ENCODE measurements at regions not wholly inside any gene's neighbourhood (a gene's known extent, or its start where the extent isn't known, plus 50 kb on each side); places are given as distances from the start of the nearest gene placed in this dataset.

DNA sequence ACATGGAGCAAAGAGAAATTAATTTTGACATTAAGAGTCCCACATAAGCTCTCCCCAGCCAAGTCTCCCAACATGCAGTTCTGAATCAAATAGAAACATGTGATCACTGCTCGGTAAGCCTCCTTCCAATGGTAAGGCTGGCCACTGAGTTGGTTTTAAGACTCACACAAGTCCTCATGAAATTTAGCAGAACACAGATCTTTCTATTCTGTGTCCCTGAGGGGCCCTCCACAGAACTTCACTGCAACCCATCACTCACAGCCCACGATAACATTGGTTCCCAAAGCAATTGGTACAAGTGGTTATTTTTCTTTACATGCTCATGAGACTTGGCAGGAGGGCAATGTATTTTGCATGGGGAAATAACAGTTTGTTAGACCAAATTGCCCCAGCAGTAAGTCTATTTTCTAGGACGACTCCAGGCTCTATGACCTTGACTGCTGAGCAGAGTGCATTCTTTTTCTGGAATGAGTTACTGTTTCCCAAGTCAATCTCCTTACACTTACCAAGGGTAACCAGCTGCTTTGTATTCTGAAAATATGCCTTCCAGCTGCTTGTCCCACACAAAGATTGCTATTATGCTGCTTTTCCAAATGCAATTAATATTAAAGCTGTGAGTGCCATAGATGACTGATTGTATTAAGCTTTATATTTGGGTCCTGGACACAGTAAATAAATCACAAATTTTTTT lies 142.3 kb upstream of the TANK start:
- no peak for DNase-seq
- in situ Hi-C loops (cut with MboI; ENCODE audit: low pct_unique_long_range_greater_than_20kb, low sequenced_read_pairs): no loop called here

DNA sequence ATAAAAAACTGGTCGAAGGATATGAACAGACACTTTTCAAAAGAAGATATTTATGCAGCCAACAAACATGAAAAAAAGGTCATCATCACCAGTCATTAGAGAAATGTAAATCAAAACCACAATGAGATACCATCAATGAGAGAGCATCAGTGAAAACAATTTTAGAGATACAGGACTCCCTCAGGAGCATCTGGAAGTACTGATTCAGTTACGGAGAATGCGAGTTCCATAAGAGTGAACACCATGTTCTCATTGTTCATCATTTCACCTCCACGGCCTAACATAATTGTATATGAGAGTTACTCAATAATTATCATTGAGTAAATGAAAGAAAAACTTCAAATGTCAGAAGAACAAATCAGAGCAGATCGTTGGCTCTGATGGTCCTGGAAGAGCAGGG lies 140.9 kb upstream of the TANK start:
- in situ Hi-C loops (cut with MboI; ENCODE audit: low pct_unique_long_range_greater_than_20kb, low sequenced_read_pairs): no loop called here
- no peak for DNase-seq

DNA sequence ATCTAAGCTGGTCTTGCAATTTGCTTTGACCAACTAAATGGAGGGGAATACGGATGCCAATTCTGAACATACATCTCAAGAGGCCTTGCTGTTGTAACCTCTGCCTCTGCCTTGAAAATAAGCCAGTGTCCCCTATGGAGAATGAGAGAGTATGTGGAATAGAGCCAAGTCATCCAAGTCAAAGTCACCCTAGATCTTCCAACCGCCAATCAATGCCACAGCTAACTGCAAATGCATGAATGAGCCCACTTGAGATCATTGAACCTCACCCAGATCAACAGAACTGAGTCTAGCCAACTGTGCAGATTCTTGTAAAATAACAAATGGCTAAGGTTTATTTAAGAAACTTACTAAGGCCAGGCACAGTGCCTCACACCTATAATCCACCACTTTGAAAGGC lies 139.8 kb upstream of the TANK start:
- in situ Hi-C loops (cut with MboI; ENCODE audit: low pct_unique_long_range_greater_than_20kb, low sequenced_read_pairs): no loop called here
- DNase-seq: no peak

DNA sequence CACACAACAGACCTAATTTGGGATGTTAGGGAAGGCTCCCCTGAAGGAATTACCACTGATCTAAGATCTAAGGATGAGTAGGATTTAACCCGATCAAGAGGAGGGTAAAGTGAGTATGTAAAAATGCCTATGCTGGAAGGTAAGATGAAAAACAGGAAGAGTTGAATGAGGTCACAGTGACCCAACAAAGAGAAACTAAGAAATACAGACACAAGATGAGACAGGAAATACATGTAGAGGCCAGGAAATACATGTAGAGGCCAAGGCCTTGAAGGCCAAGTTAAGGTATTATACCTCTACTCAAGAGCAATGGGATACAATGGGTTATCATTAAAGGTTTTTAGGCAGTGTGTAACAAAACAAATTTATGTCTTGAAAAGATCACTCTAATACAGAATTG lies 131.6 kb upstream of the TANK start:
- in situ Hi-C loops (cut with MboI; ENCODE audit: low pct_unique_long_range_greater_than_20kb, low sequenced_read_pairs): no loop called here
- no peak for DNase-seq

DNA sequence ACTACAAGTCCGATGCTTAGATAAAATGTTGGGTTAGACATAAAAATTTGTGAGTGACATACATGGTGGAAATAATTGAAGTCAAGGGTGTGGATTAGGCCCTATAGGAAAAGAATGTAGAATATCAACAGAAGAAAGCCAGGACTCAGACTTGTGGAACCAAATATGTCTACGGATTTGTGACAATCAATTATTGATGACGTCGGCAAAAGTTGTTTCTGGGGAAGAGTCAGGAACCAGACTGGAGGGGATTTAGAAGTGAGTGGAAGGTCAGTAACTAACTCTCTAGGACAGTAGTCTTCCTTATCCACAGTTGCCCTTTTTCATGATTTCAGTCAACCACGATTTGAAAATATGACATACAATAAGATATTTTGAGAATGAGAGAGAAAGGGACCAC lies 130.9 kb upstream of the TANK start:
- in situ Hi-C loops (cut with MboI; ENCODE audit: low pct_unique_long_range_greater_than_20kb, low sequenced_read_pairs): no loop called here
- no peak for DNase-seq

DNA sequence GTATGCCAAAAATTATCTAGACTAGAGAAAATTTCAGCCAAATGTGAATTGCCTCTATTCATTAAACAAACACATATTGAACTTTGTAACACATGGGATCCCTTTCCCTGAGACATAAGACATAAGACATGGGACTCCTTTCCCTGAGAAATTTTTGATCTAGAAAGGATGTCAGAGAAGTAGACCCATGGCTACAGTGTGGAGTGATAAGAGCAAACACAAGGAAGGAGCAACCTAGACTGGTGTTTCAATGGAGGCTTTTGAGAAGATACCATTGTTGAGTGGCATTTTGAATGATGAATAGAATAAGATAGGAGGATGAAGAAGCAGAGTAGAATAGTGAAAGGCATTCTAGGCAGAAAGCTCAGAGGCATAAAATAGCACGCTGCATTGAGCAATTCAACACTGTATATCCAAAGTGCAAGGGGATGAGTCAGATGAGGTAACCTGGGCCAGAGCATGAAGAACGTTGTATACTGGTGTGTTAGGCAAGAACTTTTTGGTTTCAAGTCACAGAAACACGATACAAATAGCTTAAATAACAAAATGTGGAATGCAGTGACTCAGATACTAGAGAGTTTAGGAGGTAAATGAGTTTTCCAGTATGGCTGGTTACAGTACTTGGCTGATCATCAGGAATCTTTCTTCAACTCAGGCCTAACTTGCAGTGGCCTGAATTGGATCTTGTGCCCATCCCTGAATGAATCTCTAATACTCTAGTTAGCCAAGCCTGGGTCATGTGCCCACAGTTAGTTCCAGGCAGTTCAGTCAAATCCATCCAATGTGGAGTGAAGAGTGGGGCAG lies 129.8 kb upstream of the TANK start:
- DNase-seq: no peak
- in situ Hi-C loops (cut with MboI; ENCODE audit: low pct_unique_long_range_greater_than_20kb, low sequenced_read_pairs): no loop called here

DNA sequence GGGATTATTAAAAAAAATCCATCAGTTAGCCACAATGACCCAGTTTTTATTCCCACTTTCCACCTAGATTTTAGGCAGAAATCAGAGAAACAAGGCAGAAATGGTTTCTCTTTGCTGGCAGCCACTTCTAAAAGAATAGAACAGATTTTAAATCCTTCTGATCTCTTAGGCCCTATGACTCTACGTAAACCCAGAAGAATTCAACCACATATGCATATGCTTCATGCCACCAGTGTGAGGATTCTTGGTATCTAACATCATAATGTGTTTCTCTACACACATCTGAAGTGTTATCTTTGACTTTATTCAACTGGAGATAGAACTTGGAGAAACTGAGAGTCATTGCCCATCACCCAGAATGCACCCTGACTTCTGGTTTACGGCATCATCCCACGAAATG lies 128.7 kb upstream of the TANK start:
- in situ Hi-C loops (cut with MboI; ENCODE audit: low pct_unique_long_range_greater_than_20kb, low sequenced_read_pairs): no loop called here

DNA sequence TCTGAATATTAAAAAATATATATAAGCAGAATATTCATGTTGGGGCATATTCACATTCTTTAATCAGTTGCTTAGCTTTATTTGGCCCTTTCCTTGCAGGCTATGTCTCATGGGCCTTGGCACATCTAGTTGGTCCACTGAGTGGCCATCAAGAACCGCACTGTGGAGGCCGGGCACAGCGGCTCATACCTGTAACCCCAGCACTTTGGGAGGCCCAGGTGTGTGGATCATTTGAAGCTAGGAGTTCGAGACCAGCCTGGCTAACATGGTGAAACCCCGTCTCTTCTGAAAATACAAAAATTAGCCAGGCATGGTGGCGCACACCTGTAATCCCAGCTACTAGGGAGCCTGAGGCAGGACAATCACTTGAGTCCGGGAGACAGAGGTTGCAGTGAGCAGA lies 127.6 kb upstream of the TANK start:
- in situ Hi-C loops (cut with MboI; ENCODE audit: low pct_unique_long_range_greater_than_20kb, low sequenced_read_pairs): no loop called here

More for the DNA sequence above, 128.7 kb upstream of the TANK start:
- DNase-seq: no peak

DNA sequence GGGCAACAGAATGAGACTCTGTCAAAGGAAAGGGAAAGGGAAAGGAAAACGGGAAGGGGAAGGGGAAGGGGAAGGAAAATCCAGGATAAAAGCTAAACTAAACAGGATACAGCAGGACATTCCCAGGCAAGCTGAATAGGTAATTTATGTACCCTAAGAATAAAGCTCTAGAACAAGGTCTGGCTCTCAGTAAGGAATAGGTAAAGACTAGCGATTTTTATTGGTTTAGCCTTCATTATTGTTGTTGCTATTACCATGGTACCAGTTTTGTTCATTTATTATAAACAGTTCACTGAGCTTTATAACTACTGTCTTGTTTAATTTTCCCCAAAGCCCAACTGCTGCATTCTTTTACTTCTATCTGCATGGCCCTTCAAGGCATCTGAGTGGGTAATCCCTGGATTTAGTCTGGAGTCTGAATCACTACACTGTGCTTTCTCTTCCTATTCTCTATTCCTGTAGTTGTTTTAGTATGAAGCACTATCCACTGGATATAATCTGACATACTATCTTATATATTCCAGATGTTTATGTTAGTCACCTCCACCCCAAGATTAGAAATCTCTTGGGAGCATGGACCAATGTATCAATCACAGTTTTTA lies 127.1 kb upstream of the TANK start:
- no peak for DNase-seq
- in situ Hi-C loops (cut with MboI; ENCODE audit: low pct_unique_long_range_greater_than_20kb, low sequenced_read_pairs): no loop called here

More for the DNA sequence above, 127.6 kb upstream of the TANK start:
- DNase-seq: no peak

DNA sequence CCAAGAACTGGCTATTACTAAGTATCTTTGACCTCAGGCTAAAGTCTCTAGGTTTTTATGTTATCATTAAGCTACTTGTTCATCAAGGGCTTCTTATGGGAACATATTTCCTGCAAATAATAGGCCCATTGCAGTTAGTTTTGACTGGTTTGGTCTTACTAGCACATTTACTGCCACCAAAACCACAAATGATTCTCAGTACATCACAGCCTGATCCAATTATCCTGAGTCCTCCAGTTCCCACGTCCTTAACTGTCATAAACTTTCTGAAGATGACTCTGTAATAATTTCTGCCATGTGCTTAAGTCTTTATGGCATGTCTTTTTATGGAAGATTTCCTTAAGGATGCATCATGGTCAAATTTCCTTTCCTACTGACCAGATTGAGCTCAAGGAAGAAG lies 123.3 kb upstream of the TANK start:
- in situ Hi-C loops (cut with MboI; ENCODE audit: low pct_unique_long_range_greater_than_20kb, low sequenced_read_pairs): no loop called here
- no peak for DNase-seq

DNA sequence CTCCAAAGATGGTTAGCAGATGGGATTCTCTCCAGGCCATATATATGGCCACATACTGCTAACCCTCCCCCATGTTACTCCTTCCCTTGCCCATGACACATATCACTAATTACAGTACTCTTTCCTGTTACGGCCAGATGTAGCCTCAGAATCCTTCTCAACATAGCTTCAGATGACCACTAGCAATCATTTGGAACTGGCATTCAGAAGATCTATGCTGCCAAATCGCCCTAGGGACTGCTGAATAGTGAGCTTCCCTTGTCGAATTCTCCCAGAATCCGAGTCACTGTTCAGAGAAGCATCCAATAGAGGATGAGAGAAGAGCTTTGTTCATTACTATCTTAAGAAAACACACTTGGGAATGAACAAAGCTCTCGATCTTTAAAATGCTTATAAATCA lies 121.2 kb upstream of the TANK start:
- no peak for DNase-seq
- in situ Hi-C loops (cut with MboI; ENCODE audit: low pct_unique_long_range_greater_than_20kb, low sequenced_read_pairs): no loop called here

DNA sequence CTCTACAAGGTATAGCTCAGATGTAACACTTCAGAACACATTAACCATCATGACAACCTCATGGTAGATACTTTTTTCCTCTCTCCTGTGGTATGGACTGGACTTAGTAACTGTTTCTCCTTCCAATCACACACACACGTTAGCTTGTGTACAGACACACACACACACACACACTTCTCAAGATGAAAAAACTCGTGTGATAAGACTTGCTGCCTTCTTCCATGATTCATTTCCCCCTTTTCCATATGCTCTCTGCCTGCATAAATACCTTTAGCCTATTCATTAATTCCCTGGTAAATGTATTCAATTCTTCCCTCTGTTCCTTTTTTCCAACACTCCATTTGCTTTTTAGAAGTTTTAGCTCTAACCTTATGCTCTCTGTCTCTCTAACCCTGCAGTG lies 118.9 kb upstream of the TANK start:
- no peak for DNase-seq
- in situ Hi-C loops (cut with MboI; ENCODE audit: low pct_unique_long_range_greater_than_20kb, low sequenced_read_pairs): no loop called here

DNA sequence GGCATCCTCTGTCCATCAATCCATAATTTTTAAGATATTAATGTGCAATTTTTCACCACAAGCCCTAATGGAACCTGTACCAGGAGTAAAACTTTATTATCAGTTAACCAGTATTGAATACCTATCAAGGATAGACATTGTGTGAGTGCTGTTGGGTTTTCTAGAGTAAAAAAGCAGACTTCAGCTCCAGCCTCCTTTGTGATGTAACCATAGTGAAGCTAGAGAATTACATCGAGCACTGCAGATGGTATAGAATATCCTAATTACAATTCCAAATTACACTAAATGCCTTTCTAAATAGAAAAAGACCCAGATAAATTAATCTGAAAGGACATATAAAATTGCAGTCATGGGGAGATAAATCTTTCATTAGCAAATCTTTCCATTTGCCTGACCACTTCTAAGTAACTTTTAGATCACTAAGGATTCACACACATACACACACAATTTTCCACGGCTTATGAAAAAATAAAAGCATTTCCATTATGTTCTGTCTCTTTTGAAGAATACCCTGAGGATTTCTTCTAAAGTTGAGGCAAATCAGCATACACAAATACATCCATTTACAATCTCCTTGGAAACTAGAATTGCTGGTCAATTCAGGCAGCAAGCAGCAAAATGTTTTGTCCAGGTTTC lies 117.1 kb upstream of the TANK start:
- in situ Hi-C loops (cut with MboI; ENCODE audit: low pct_unique_long_range_greater_than_20kb, low sequenced_read_pairs): no loop called here
- DNase-seq: no peak

DNA sequence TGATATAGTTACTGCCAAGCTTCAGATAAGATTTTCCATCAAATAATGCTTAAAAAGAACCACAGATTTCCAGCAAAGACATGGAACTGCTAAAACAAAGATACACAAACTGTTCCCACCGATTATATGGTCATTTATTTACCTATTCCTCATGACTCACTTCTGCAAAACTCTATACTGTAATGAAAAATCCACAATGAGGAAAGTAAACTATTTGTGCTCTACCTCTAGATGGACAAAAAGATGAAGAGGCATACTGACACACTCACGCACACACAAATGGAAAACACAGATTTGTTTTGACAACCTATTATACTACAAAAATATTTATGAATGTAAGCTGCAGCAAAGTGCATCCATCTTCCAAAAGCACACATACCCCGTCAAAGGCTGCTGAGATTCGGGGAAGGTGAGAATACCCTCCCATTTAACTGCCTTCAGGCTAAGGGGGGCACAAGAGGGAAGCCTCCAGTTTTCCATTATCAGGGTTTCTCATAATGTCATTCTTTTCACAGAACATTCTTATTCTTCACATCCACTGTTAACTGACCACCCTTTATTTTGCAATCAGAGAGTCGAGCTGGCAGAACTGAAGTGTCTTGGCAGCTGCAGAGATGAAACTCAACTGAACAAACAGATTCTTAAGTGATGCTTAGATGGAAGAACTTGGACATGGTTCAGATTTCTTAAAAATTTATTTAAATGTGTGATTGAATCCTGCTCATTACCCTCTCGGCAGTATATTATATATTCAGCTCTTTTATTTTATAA lies 115.9 kb upstream of the TANK start:
- DNase-seq: no peak
- in situ Hi-C loops (cut with MboI; ENCODE audit: low pct_unique_long_range_greater_than_20kb, low sequenced_read_pairs): no loop called here

DNA sequence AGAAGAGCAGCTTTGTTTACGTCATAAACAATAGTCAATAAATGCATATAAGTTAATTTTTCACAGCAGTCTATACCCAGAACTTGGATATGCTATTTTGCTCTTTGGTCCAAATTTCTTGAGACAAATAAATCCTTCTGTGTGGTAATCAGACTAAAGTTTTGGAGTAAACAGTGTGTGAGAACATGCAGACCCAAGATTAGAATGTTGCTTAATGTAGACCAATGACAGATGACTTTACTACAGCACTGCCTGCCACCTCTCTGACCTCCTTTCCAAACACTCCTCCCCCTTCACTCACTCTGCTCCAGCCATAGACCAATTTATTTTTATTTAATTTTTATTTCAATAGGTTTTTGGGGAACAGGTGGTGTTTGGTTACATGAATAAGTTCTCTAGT lies 115.3 kb upstream of the TANK start:
- no peak for DNase-seq
- in situ Hi-C loops (cut with MboI; ENCODE audit: low pct_unique_long_range_greater_than_20kb, low sequenced_read_pairs): no loop called here

DNA sequence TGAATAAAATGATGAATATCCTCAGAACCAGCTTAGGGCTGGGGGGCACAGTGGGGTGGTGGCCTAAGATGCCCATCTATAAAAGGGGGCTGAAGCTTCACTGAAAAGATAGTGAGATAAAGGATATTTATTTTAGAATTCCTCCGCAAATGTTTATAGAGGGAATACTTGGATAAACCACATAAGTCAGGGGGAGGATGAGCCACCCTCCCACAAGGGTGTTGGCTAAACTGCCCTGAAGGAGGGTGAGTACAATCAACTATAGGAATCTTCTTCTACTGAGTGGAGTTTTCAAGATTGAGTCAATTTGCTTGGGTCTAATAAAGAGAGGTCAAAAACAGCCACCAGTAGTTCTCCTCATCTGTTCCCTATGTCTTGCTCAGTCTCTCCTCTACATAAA lies 114.5 kb upstream of the TANK start:
- DNase-seq: no peak
- in situ Hi-C loops (cut with MboI; ENCODE audit: low pct_unique_long_range_greater_than_20kb, low sequenced_read_pairs): no loop called here

DNA sequence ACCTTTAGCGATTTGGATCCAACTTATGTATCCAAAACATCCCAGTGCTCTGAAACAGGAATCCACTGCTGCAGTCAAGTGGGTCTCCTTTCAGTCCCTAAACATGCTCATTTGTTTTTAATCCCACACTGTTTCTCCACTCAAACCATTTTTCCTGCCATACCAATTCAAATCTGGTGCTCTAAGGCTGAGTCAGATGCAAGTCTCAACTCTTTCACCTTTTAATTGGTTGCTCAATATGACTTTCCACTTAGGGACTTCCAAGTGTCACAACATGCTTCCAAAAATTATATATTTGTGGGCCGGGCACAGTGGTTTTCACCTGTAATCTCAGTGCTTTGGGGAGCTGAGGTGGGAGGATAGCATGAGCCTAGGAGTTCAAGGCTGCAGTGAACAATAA lies 113.4 kb upstream of the TANK start:
- in situ Hi-C loops (cut with MboI; ENCODE audit: low pct_unique_long_range_greater_than_20kb, low sequenced_read_pairs): no loop called here
- DNase-seq: no peak

DNA sequence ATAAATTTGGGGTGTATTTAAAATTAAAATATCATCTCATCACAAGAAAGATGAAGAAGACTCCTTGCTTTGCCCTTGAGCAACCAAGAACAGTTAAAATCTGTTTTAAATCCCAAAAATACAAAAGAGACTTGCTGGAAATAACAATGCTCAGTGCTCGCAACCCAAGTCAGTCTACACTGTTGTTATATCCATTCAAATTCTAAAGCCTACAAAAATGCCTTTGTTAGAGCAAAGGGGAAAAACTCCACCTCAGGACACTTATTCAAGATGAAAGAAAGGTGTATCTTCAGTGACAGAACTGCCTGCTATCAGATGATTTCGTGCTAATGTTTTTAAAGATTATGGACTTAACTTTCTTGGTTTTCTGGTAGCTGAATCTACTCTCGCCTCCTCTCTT lies 111.9 kb upstream of the TANK start:
- DNase-seq: no peak
- in situ Hi-C loops (cut with MboI; ENCODE audit: low pct_unique_long_range_greater_than_20kb, low sequenced_read_pairs): no loop called here

DNA sequence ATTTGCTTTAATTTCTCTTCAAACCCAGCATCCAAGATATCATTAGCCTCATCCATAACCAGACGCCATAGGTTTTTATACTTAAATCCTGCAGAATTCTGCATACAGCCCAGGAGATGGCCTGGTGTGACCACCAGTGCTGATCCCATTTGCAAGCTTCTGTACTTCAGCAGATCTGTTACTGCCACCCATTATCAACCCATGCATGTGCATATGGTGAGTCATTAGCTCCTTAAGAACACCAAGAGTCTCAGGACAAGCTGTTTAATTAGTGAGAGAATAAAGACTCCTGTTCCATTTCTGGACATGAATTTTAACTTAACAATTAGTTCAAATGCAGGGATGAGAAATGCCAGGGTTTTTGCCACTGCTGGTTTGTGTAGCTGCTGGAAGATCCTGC lies 110.7 kb upstream of the TANK start:
- in situ Hi-C loops (cut with MboI; ENCODE audit: low pct_unique_long_range_greater_than_20kb, low sequenced_read_pairs): no loop called here
- no peak for DNase-seq
